Islet of Langerhans (tissue), 1 donor: ENCODE measurements at regions not wholly inside any gene's neighbourhood (a gene's known extent, or its start where the extent isn't known, plus 50 kb on each side); places are given as distances from the start of the nearest gene placed in this dataset.
"Not testable (repeated sequence)": the region's sequence is repeated elsewhere in the genome, so short reads cannot be mapped to it uniquely, and the experiment has no call there.

ENCODE experiments used
- FAIRE-seq: peaks from one replicate; lab custom pipeline; 2011; peaks lifted over from hg19 to GRCh38; lab: Jason Lieb, UNC

GRCh38 chr22:22744412-22745224 lies 100.2 kb downstream of the GGTLC2 start:
- FAIRE-seq = no peak

GRCh38 chr22:22745225-22746060 lies 101.0 kb downstream of the GGTLC2 start:
- FAIRE-seq = no peak

DNA sequence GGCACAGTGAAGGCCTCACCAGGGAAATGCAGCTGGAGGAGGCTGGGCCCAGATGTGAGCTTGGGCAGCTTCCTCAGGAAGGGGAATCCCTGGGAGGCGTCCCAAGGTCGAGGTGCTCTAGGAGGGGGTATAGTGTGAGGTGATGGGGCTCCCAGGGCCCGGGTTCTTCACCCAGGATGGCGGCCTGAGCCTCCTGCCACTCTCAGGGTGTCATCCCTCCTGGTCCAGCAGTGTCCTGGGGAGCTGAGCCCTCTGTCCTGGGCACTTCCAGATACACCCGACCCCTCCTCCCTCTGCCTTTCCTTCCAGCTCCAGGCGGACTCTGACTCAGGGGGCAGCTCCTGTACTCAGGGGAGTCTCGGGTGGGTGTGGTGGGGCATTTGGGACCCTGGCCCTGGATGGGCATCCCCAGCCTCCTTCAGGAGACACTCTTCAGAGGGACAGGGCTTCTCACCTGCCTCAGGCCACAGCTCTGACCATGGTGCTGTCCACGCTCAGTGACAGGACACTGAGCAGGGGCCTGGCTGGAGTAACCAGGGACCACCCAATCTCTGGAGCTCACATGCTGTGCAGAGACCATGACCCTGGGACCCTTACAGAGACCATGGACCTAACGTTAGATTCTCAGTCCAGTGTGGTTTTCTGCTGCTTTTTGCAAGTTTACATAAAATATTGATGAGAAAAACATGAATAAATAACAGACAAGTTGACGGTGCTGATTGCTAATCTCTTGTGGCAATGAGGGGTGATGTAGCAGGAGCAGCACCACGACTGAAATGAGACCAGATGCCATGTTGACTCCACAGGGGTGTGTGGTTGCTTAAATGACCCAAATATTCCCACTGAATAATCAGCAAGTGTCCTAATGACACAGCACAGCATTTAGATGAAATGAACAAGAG lies 101.9 kb downstream of the GGTLC2 start:
- FAIRE-seq = no peak

DNA sequence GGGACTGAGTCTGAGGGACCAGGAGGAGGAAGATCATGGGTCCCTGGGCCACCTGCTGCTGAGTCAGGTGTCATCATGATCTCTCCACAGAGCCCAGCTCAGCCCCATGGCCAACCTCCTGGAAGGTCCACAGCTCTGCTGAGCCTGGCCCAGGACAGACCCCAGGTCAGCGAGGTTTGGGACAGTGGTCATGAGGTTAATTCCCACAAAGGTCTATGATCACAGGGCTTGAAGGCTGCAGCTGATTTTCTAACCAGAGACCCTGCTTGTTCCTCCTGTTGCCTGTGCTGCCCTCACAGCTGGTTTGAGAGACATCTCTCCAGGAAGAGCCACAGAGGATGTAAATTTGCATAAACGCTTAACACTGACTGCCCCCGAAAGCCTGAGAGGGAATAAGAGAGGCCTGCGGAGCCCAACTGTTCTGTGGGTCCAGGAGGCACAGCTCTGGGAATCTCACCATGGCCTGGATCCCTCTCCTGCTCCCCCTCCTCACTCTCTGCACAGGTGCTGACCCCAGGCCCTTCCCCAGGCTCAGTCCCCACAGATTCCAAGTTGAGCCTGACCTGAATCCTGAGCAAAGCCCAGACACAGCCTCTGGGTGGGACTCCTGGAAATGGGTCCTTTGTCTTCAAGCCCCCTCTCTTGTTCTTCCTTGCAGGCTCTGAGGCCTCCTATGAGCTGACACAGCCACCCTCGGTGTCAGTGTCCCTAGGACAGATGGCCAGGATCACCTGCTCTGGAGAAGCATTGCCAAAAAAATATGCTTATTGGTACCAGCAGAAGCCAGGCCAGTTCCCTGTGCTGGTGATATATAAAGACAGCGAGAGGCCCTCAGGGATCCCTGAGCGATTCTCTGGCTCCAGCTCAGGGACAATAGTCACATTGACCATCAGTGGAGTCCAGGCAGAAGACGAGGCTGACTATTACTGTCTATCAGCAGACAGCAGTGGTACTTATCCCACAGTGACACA lies 102.8 kb downstream of the GGTLC2 start:
- FAIRE-seq = no peak

GRCh38 chr22:22748297-22748743 lies 103.9 kb downstream of the GGTLC2 start:
- peak; percentile 33 for FAIRE-seq

GRCh38 chr22:22748756-22749155 lies 104.3 kb downstream of the GGTLC2 start:
- no peak for FAIRE-seq

GRCh38 chr22:22749167-22749758 lies 104.8 kb downstream of the GGTLC2 start:
- FAIRE-seq = no peak

- FAIRE-seq = no peak
Observed at GRCh38 chr22:22750335-22751042, 106.1 kb downstream of the GGTLC2 start.

- no peak for FAIRE-seq
Observed at GRCh38 chr22:22751043-22751603, 106.7 kb downstream of the GGTLC2 start.

GRCh38 chr22:22752199-22752555 lies 107.8 kb downstream of the GGTLC2 start:
- no peak for FAIRE-seq

DNA sequence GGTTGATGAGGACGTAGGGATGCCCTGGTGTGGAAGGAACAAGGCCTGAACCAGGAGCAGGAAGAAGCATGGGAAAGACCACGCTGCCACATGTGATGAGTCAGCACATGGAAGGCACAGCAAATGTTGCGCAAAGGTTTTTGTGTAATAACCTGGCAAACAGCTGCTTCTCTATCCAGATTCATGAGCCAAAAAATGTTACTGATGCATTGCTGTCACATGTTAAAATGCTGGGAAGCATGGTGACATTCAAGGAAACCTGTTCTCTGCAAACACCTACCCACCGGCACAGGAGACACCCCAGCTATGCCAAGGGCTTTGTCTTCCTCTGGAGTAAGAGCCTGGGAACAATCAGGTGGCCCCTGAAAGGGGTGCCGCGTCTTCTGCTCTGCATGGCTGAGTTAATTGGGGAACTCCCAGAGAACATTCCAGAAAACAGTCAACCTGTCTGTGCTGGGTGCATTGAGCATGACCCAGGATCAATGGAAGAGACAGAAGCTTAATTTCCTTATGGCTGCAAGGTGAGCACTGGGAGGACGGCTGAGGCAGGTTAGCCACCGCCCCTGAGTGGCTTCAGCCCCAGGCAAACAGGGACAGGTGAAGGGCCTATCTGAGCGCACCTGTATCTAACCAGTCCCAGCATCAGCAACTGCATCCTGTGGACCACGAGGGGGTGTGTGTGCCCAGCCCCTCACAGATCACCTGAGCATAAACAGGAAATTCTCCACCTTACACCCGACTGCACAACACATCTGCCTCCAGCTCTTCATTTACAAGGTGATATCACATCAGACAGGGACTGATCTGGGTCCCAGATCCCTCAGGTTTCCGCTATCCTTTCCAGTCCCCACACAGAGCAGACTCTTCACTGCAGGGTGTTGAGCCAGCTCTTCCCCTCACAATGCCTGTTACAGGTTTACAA lies 108.4 kb downstream of the GGTLC2 start:
- FAIRE-seq = no peak

- peak; percentile 92 for FAIRE-seq
Observed at GRCh38 chr22:22753526-22754267, 109.3 kb downstream of the GGTLC2 start.

GRCh38 chr22:22754268-22754657 lies 109.8 kb downstream of the GGTLC2 start:
- FAIRE-seq = no peak

DNA sequence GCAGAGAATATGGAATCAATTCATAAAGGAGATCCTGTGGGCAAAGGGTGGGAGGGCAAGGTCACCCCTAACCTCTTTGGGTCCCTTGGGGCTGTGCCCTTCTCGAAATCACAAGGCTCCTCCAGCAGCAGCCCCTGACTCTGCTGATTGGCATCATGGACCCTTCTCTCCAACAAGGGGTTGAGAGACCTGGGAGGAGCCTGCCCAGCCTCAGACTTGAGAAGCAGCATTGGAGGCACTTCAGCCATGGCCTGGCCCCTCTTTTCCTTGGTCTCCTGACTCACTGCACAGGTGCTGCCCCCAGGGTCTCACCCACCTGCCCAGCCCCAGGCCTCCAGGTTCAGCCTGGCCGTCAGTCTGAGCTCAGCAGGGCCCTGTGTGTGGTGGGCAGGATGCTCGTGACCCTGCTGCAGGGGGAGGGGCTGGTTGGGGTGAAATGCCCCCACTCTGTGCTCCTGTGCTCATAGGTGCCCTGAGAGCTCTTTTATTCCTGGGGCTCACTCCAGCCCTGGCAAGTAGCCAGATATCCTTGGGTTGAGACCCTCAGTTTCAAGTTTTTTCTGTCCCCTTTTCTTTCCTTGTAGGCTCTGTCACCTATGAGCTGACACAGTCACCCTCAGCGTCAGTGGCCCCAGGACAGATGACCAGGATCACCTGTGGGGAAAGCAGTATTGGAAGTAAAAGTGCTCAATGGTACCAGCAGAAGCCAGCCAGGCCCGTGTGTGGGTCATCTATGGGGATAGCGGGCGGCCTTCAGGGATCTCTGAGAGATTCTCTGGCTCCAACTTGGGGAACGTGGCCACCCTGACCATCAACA lies 110.8 kb downstream of the GGTLC2 start:
- FAIRE-seq = no peak

- FAIRE-seq = no peak
Observed at GRCh38 chr22:22755778-22756100, 111.3 kb downstream of the GGTLC2 start.

GRCh38 chr22:22756109-22756508 lies 111.7 kb downstream of the GGTLC2 start:
- no peak for FAIRE-seq

DNA sequence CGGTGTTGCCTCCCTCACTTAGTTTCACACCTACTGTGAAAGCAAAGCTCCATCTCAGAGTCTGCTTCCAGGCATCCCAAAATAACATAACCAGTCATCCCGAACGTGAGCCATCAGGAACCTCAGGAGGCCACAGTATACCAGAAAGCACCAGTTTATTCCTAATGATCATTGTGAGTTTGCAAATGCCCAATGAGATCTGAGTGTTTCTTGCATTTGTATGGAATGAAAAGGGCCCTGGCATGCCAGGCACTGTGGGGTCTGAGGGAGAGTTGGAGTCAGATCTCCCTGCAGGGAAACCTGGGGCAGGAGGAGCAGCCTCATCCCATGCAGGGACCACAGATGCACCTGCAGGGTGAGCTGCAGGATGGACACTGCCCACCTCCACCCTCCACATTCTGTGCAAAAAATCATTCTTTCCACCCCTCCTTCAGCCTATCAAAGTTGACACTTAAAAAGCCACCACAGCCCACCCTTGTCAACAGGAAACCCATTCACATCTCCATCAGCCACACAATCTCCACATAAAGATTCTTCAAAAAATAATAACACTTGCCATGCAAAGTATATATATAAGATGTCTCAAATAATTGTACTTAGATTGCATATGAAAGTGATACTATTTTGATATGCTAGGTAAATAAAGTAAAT lies 112.3 kb downstream of the GGTLC2 start:
- FAIRE-seq = not testable (repeated sequence)
